HCT116 (cell line): ENCODE measurements at regions not wholly inside any gene's neighbourhood (a gene's known extent, or its start where the extent isn't known, plus 50 kb on each side); places are given as distances from the start of the nearest gene placed in this dataset.

Experiments used
- CTCF ChIP-seq, 3 experiments: fragments of 200-600 bp in 1 of 3; sonication (generic) in 1 of 3; IDR thresholded peaks in 2 of 3; conservative IDR thresholded peaks in 1 of 3; 2 replicates each; pipeline ENCODE4 v1.5.1; 2012 to 2017; ENCODE audit warnings: low read depth in 2 of 3, low read length in 2 of 3, antibody characterized with exemption in 1 of 3, borderline replicate concordance in 1 of 3, control low read depth in 1 of 3, mild to moderate bottlenecking in 1 of 3, mixed read lengths in 1 of 3, mixed run types in 1 of 3, moderate library complexity in 1 of 3; ENCODE audit not compliant: insufficient read depth in 1 of 3
- EZH2 ChIP-seq: fragments of 200-600 bp; sonication (generic); IDR thresholded peaks from 2 replicates; pipeline ENCODE4 v1.6.1; 2017; ENCODE audit warnings: antibody characterized with exemption, mixed run types
- EZH2phosphoT487 ChIP-seq: fragments of 200-600 bp; IDR thresholded peaks from 2 replicates; pipeline ENCODE4 v1.6.1; 2018; ENCODE audit warnings: antibody characterized with exemption, borderline replicate concordance
- JUND ChIP-seq: IDR thresholded peaks from 2 replicates; pipeline ENCODE4 v1.6.1; 2012
- POLR2A ChIP-seq: IDR thresholded peaks from 2 replicates; pipeline ENCODE4 v1.7.0; 2011; ENCODE audit warnings: borderline replicate concordance; ENCODE audit not compliant: insufficient read depth, insufficient read length; ENCODE audit errors: extremely low read depth
- POLR2AphosphoS5 ChIP-seq: IDR thresholded peaks from 2 replicates; pipeline ENCODE4 v1.6.1; 2011; ENCODE audit warnings: mild to moderate bottlenecking, low read depth, low read length, moderate library complexity
- SIN3A ChIP-seq: IDR thresholded peaks from 2 replicates; pipeline ENCODE4 v1.6.1; 2012; ENCODE audit warnings: low read depth
- YY1 ChIP-seq: IDR thresholded peaks from 2 replicates; pipeline ENCODE4 v1.6.1; 2011; ENCODE audit warnings: low read length, low read depth, moderate library complexity, mild to moderate bottlenecking; ENCODE audit not compliant: insufficient replicate concordance; ENCODE audit errors: extremely low read depth
- TF ChIP-seq, protein P1 (sequence below): IDR thresholded peaks from 2 replicates; pipeline ENCODE4 v1.6.1; 2012; ENCODE audit warnings: low read depth
- TF ChIP-seq, protein P2 (sequence below): IDR thresholded peaks from 2 replicates; pipeline ENCODE4 v1.6.1; 2012

DNA sequence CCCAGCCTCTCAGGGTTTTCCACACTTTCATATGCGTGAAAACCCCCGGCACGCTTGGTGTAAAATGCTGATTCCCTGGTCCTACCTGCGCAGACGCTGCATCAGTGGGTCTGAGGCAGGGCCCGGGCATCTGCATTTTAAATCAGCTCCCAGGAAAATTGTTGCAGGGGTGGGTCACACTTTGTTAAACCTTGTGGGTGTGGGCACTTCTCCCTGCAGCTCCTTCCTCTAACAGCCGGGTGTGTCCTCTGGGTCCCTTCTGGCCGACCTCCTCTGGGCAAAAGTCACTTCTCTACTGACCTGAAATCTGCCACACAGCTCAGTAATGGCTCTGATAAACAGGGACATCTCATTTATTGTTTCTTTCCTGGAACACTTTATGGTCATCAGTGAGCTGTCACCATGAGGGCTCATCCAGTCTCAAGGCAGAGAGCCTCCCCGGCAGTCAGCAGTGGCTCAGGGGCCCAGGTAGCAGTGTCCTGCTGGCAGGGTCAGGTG lies 52.8 kb upstream of the TMPRSS2 start:
- TF ChIP-seq POLR2A (no peak), CTCF (IDR thresholded peaks at IDR 0.05 in 2 of 3, conservative IDR thresholded peaks at IDR 0.05 in 1 of 3; ENCODE audit: borderline replicate concordance in 1 of 3, insufficient read depth in 1 of 3, low read depth in 2 of 3, low read length in 2 of 3) (no peak), EZH2 (no peak), EZH2phosphoT487 (no peak), YY1 (no peak), POLR2AphosphoS5 (no peak), SIN3A (no peak), JUND (no peak)
- TF ChIP-seq, protein P1, sequence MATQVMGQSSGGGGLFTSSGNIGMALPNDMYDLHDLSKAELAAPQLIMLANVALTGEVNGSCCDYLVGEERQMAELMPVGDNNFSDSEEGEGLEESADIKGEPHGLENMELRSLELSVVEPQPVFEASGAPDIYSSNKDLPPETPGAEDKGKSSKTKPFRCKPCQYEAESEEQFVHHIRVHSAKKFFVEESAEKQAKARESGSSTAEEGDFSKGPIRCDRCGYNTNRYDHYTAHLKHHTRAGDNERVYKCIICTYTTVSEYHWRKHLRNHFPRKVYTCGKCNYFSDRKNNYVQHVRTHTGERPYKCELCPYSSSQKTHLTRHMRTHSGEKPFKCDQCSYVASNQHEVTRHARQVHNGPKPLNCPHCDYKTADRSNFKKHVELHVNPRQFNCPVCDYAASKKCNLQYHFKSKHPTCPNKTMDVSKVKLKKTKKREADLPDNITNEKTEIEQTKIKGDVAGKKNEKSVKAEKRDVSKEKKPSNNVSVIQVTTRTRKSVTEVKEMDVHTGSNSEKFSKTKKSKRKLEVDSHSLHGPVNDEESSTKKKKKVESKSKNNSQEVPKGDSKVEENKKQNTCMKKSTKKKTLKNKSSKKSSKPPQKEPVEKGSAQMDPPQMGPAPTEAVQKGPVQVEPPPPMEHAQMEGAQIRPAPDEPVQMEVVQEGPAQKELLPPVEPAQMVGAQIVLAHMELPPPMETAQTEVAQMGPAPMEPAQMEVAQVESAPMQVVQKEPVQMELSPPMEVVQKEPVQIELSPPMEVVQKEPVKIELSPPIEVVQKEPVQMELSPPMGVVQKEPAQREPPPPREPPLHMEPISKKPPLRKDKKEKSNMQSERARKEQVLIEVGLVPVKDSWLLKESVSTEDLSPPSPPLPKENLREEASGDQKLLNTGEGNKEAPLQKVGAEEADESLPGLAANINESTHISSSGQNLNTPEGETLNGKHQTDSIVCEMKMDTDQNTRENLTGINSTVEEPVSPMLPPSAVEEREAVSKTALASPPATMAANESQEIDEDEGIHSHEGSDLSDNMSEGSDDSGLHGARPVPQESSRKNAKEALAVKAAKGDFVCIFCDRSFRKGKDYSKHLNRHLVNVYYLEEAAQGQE: no peak
- TF ChIP-seq, protein P2, sequence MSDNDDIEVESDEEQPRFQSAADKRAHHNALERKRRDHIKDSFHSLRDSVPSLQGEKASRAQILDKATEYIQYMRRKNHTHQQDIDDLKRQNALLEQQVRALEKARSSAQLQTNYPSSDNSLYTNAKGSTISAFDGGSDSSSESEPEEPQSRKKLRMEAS: no peak
